ENCODE measurements at regions not wholly inside any gene's neighbourhood (a gene's known extent, or its start where the extent isn't known, plus 50 kb on each side); places are given as distances from the start of the nearest gene placed in this dataset.

- no peaks in the 10 kb centered on the region for H3K36me3 ChIP-seq
- intact Hi-C loops (cut with DNase I) = no loop called here
- no peaks in the 10 kb centered on the region for H3K4me1 ChIP-seq
- H3K9me3 ChIP-seq = no peaks in the 10 kb centered on the region
- 77 to 86% methylated on average over 1 of the region's 1 CpG for whole genome bisulfite sequencing, 2 donors
- no peak for TF ChIP-seq CTCF (IDR thresholded peaks at IDR 0.05)
- no peak for TF ChIP-seq POLR2A (IDR thresholded peaks at IDR 0.05)
- no peak overlapping the region for H3K27ac ChIP-seq
- H3K4me3 ChIP-seq (replicated peaks in 1 of 3) = no peak overlapping the region
- no peak for DNase-seq
- H3K27me3 ChIP-seq = no peaks in the 10 kb centered on the region
Measured at GRCh38 chr7:116150588-116150987, 59.8 kb upstream of the TES start.

GRCh38 chr7:116152276-116152675, 58.1 kb upstream of the TES start:
- intact Hi-C loops (cut with DNase I) = no loop called here
- Histone ChIP-seq H3K4me1 (no peaks in the 10 kb centered on the region), H3K36me3 (no peaks in the 10 kb centered on the region), H3K27ac (no peak overlapping the region), H3K9me3 (no peaks in the 10 kb centered on the region), H3K27me3 (no peaks in the 10 kb centered on the region), H3K4me3 (replicated peaks in 1 of 3) (no peak overlapping the region)
- WGBS, 2 donors = 94 to 99% methylated on average over 2 of the region's 2 CpGs
- no peak for DNase-seq
- TF ChIP-seq POLR2A (IDR thresholded peaks at IDR 0.05) (no peak), CTCF (IDR thresholded peaks at IDR 0.05) (no peak)

DNA sequence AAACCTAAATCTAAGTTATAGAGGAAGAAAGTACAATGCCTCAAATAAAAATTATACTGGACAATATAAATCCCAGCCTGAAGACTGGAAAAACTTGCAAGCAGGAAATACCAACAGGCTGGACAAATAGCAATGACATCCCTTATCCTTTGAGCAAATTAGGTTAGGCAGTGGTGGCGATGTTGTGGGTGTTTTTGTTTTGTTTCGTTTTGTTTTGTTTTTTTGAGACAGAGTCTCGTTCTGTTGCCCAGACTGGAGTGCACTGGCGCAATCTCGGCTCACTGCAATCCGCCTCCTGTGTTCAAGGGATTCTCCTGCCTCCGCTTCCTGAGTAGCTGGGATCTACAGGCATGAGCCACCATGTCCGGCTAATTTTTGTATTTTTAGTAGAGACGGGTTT, 57.3 kb upstream of the TES start:
- 85 to 91% methylated on average over 9 of the region's 9 CpGs for WGBS, 2 donors
- DNase-seq = no peak
- Histone ChIP-seq H3K27me3 (no peaks in the 10 kb centered on the region), H3K4me3 (replicated peaks in 1 of 3) (no peak overlapping the region), H3K36me3 (no peaks in the 10 kb centered on the region), H3K27ac (no peak overlapping the region), H3K4me1 (no peaks in the 10 kb centered on the region), H3K9me3 (no peaks in the 10 kb centered on the region)
- TF ChIP-seq CTCF (IDR thresholded peaks at IDR 0.05) (no peak), POLR2A (IDR thresholded peaks at IDR 0.05) (no peak)
- intact Hi-C loops (cut with DNase I) = no loop called here

GRCh38 chr7:116159711-116160110, 50.6 kb upstream of the TES start:
- no peak for TF ChIP-seq POLR2A (IDR thresholded peaks at IDR 0.05)
- TF ChIP-seq CTCF (IDR thresholded peaks at IDR 0.05) = no peak
- DNase-seq = no peak
- intact Hi-C loops (cut with DNase I) = no loop called here
- Histone ChIP-seq H3K4me3 (replicated peaks in 1 of 3) (no peak overlapping the region), H3K36me3 (no peaks in the 10 kb centered on the region), H3K27me3 (no peaks in the 10 kb centered on the region), H3K4me1 (peaks cover 9 to 13% of the 10 kb centered on the region in 2 donors), H3K9me3 (no peaks in the 10 kb centered on the region), H3K27ac (no peak overlapping the region)
- 94 to 96% methylated on average over 4 of the region's 4 CpGs for WGBS, 2 donors
